ENCODE measurements at regions not wholly inside any gene's neighbourhood (a gene's known extent, or its start where the extent isn't known, plus 50 kb on each side); places are given as distances from the start of the nearest gene placed in this dataset.

GRCh38 chr6:144696610-144697368, 411.7 kb downstream of the UTRN start:
- no peak for DNase-seq (ENCODE audit: low spot score)
- peaks cover 13% of the 10 kb centered on the region for H3K36me3 Mint-ChIP-seq (ENCODE audit: low read depth)
- H3K27ac Mint-ChIP-seq: no peak overlapping the region
- peaks cover 4% of the 10 kb centered on the region for H3K9me3 Mint-ChIP-seq
- intact Hi-C loops (cut with micrococcal nuclease): loop anchor here (2.0 kb wide), 1 partner anchor 20 kb away; no protein-coding TSS in a partner anchor
- H3K4me1 Mint-ChIP-seq (ENCODE audit: low read depth): peaks cover 9% of the 10 kb centered on the region
- H3K27me3 Mint-ChIP-seq (ENCODE audit: insufficient read depth): no peaks in the 10 kb centered on the region
- no peak overlapping the region for H3K4me3 Mint-ChIP-seq

- Mint-ChIP-seq H3K36me3 (ENCODE audit: low read depth) (peaks cover 10% of the 10 kb centered on the region), H3K9me3 (no peaks in the 10 kb centered on the region), H3K4me3 (no peak overlapping the region), H3K4me1 (ENCODE audit: low read depth) (peaks cover 9% of the 10 kb centered on the region), H3K27ac (no peak overlapping the region), H3K27me3 (ENCODE audit: insufficient read depth) (no peaks in the 10 kb centered on the region)
- DNase-seq (ENCODE audit: low spot score): no peak
- intact Hi-C loops (cut with micrococcal nuclease): loop anchor here (2.0 kb wide), 1 partner anchor 19 kb away; no protein-coding TSS in a partner anchor
Measured at GRCh38 chr6:144697369-144697760, 412.2 kb downstream of the UTRN start.

GRCh38 chr6:144697801-144698200, 412.7 kb downstream of the UTRN start:
- Mint-ChIP-seq H3K36me3 (ENCODE audit: low read depth) (peaks cover 8% of the 10 kb centered on the region), H3K27ac (no peak overlapping the region), H3K27me3 (ENCODE audit: insufficient read depth) (no peaks in the 10 kb centered on the region), H3K9me3 (no peaks in the 10 kb centered on the region), H3K4me3 (no peak overlapping the region), H3K4me1 (ENCODE audit: low read depth) (peaks cover 9% of the 10 kb centered on the region)
- intact Hi-C loops (cut with micrococcal nuclease): loop anchor here (2.0 kb wide), 1 partner anchor 19 kb away; no protein-coding TSS in a partner anchor
- no peak for DNase-seq (ENCODE audit: low spot score)

GRCh38 chr6:144702781-144703180, 417.6 kb downstream of the UTRN start:
- intact Hi-C loops (cut with micrococcal nuclease): no loop called here
- DNase-seq (ENCODE audit: low spot score): no peak
- Mint-ChIP-seq H3K9me3 (no peaks in the 10 kb centered on the region), H3K4me1 (ENCODE audit: low read depth) (no peaks in the 10 kb centered on the region), H3K4me3 (no peak overlapping the region), H3K27me3 (ENCODE audit: insufficient read depth) (no peaks in the 10 kb centered on the region), H3K36me3 (ENCODE audit: low read depth) (peaks cover 9% of the 10 kb centered on the region), H3K27ac (no peak overlapping the region)

- H3K9me3 Mint-ChIP-seq: no peaks in the 10 kb centered on the region
- DNase-seq (ENCODE audit: low spot score): no peak
- H3K27me3 Mint-ChIP-seq (ENCODE audit: insufficient read depth): no peaks in the 10 kb centered on the region
- intact Hi-C loops (cut with micrococcal nuclease): no loop called here
- no peak overlapping the region for H3K4me3 Mint-ChIP-seq
- peaks cover 3% of the 10 kb centered on the region for H3K36me3 Mint-ChIP-seq (ENCODE audit: low read depth)
- no peaks in the 10 kb centered on the region for H3K4me1 Mint-ChIP-seq (ENCODE audit: low read depth)
- H3K27ac Mint-ChIP-seq: no peak overlapping the region
Measured at GRCh38 chr6:144710207-144710606, 425.1 kb downstream of the UTRN start.

- no peaks in the 10 kb centered on the region for H3K27me3 Mint-ChIP-seq (ENCODE audit: insufficient read depth)
- H3K4me1 Mint-ChIP-seq (ENCODE audit: low read depth): no peaks in the 10 kb centered on the region
- no peak overlapping the region for H3K27ac Mint-ChIP-seq
- H3K9me3 Mint-ChIP-seq: no peaks in the 10 kb centered on the region
- no peak for DNase-seq (ENCODE audit: low spot score)
- intact Hi-C loops (cut with micrococcal nuclease): no loop called here
- H3K36me3 Mint-ChIP-seq (ENCODE audit: low read depth): peaks cover 3% of the 10 kb centered on the region
- H3K4me3 Mint-ChIP-seq: no peak overlapping the region
Measured at GRCh38 chr6:144711661-144712060, 426.5 kb downstream of the UTRN start.

- intact Hi-C loops (cut with micrococcal nuclease): no loop called here
- Mint-ChIP-seq H3K4me3 (no peak overlapping the region), H3K9me3 (no peaks in the 10 kb centered on the region), H3K36me3 (ENCODE audit: low read depth) (peaks cover 3% of the 10 kb centered on the region), H3K4me1 (ENCODE audit: low read depth) (no peaks in the 10 kb centered on the region), H3K27ac (no peak overlapping the region), H3K27me3 (ENCODE audit: insufficient read depth) (no peaks in the 10 kb centered on the region)
- DNase-seq (ENCODE audit: low spot score): no peak
Measured at GRCh38 chr6:144712541-144712940, 427.4 kb downstream of the UTRN start.

- H3K9me3 Mint-ChIP-seq: no peaks in the 10 kb centered on the region
- DNase-seq (ENCODE audit: low spot score): no peak
- no peaks in the 10 kb centered on the region for H3K27me3 Mint-ChIP-seq (ENCODE audit: insufficient read depth)
- H3K36me3 Mint-ChIP-seq (ENCODE audit: low read depth): peaks cover 2% of the 10 kb centered on the region
- no peak overlapping the region for H3K27ac Mint-ChIP-seq
- no peak overlapping the region for H3K4me3 Mint-ChIP-seq
- intact Hi-C loops (cut with micrococcal nuclease): no loop called here
- peaks cover 6% of the 10 kb centered on the region for H3K4me1 Mint-ChIP-seq (ENCODE audit: low read depth)
Measured at GRCh38 chr6:144714021-144714712, 429.0 kb downstream of the UTRN start.

GRCh38 chr6:144715344-144715743, 430.2 kb downstream of the UTRN start:
- Mint-ChIP-seq H3K27ac (peak overlapping the region; percentile 37), H3K4me3 (no peak overlapping the region)

GRCh38 chr6:144718431-144718830, 433.3 kb downstream of the UTRN start:
- intact Hi-C loops (cut with micrococcal nuclease): no loop called here
- peaks cover 11% of the 10 kb centered on the region for H3K36me3 Mint-ChIP-seq (ENCODE audit: low read depth)
- no peaks in the 10 kb centered on the region for H3K27me3 Mint-ChIP-seq (ENCODE audit: insufficient read depth)
- no peak overlapping the region for H3K27ac Mint-ChIP-seq
- no peaks in the 10 kb centered on the region for H3K9me3 Mint-ChIP-seq
- H3K4me3 Mint-ChIP-seq: no peak overlapping the region
- peaks cover 27% of the 10 kb centered on the region for H3K4me1 Mint-ChIP-seq (ENCODE audit: low read depth)
- no peak for DNase-seq (ENCODE audit: low spot score)

More at GRCh38 chr6:144715344-144715743, 430.2 kb downstream of the UTRN start:
- intact Hi-C loops (cut with micrococcal nuclease): no loop called here
- peaks cover 6% of the 10 kb centered on the region for H3K4me1 Mint-ChIP-seq (ENCODE audit: low read depth)
- DNase-seq (ENCODE audit: low spot score): no peak
- peaks cover 4% of the 10 kb centered on the region for H3K36me3 Mint-ChIP-seq (ENCODE audit: low read depth)
- H3K9me3 Mint-ChIP-seq: no peaks in the 10 kb centered on the region
- H3K27me3 Mint-ChIP-seq (ENCODE audit: insufficient read depth): no peaks in the 10 kb centered on the region

- no peak overlapping the region for H3K27ac Mint-ChIP-seq
- H3K4me1 Mint-ChIP-seq (ENCODE audit: low read depth): peaks cover 34% of the 10 kb centered on the region
- H3K9me3 Mint-ChIP-seq: no peaks in the 10 kb centered on the region
- intact Hi-C loops (cut with micrococcal nuclease): loop anchor here (5.0 to 10.0 kb wide), 2 partner anchors 64 to 214 kb away; no protein-coding TSS in a partner anchor
- H3K4me3 Mint-ChIP-seq: no peak overlapping the region
- no peaks in the 10 kb centered on the region for H3K27me3 Mint-ChIP-seq (ENCODE audit: insufficient read depth)
- DNase-seq (ENCODE audit: low spot score): no peak
- peaks cover 14% of the 10 kb centered on the region for H3K36me3 Mint-ChIP-seq (ENCODE audit: low read depth)
Measured at GRCh38 chr6:144721232-144721631, 436.1 kb downstream of the UTRN start.

GRCh38 chr6:144722154-144722737, 437.1 kb downstream of the UTRN start:
- no peak for DNase-seq (ENCODE audit: low spot score)
- no peak overlapping the region for H3K4me3 Mint-ChIP-seq
- intact Hi-C loops (cut with micrococcal nuclease): loop anchor here (5.0 to 10.0 kb wide), 2 partner anchors 65 to 213 kb away; no protein-coding TSS in a partner anchor
- peaks cover 42% of the 10 kb centered on the region for H3K4me1 Mint-ChIP-seq (ENCODE audit: low read depth)
- peak overlapping the region; percentile 74 for H3K27ac Mint-ChIP-seq
- no peaks in the 10 kb centered on the region for H3K9me3 Mint-ChIP-seq
- H3K36me3 Mint-ChIP-seq (ENCODE audit: low read depth): peaks cover 14% of the 10 kb centered on the region
- no peaks in the 10 kb centered on the region for H3K27me3 Mint-ChIP-seq (ENCODE audit: insufficient read depth)

- H3K9me3 Mint-ChIP-seq: no peaks in the 10 kb centered on the region
- intact Hi-C loops (cut with micrococcal nuclease): loop anchor here (5.0 to 10.0 kb wide), 2 partner anchors 66 to 212 kb away; no protein-coding TSS in a partner anchor
- H3K27me3 Mint-ChIP-seq (ENCODE audit: insufficient read depth): no peaks in the 10 kb centered on the region
- no peak for DNase-seq (ENCODE audit: low spot score)
- H3K4me1 Mint-ChIP-seq (ENCODE audit: low read depth): peaks cover 43% of the 10 kb centered on the region
- H3K36me3 Mint-ChIP-seq (ENCODE audit: low read depth): peaks cover 14% of the 10 kb centered on the region
- H3K4me3 Mint-ChIP-seq: no peak overlapping the region
- H3K27ac Mint-ChIP-seq: no peak overlapping the region
Measured at GRCh38 chr6:144722925-144723324, 437.8 kb downstream of the UTRN start.

Data from activated T-helper 1 cell treated with anti-CD3 and anti-CD28 coated beads, Interleukin-12 subunit alpha, Interleukin-12 subunit beta, Interleukin-2, Interleukin-4 antibody, amounts not matched to agents 30 ng/mL and 10 ng/mL and 1 ng/mL, durations not matched to agents 14 hours and 24 hours and 36 hours (primary cell).